Endothelial cell of umbilical vein (primary cell): ENCODE measurements at regions not wholly inside any gene's neighbourhood (a gene's known extent, or its start where the extent isn't known, plus 50 kb on each side); places are given as distances from the start of the nearest gene placed in this dataset.

Experiments used
- BruUV-seq: library from RNA; stranded (reverse); fragments of 400-500 nt; replicated peaks from 2 replicates; lab custom pipeline; 2021; lab: Mats Ljungman, UMichigan
- CTCF ChIA-PET: fragments of 300-600, 350-600 bp; sonication (Branson Sonifier 250); formaldehyde crosslinking; loops from one replicate; lab custom pipeline; 2021; ENCODE audit warnings: antibody characterized with exemption, inconsistent platforms; lab: Charles Lee
- POLR2A ChIA-PET: fragments of 300-600, 350-600 bp; sonication (Branson Sonifier 250); formaldehyde crosslinking; loops from one replicate; lab custom pipeline; 2021; ENCODE audit warnings: antibody characterized with exemption, inconsistent platforms; lab: Charles Lee
- DNase-seq: peaks from one replicate; pipeline ENCODE4 v3.0.0-alpha.2; 2011; ENCODE audit warnings: low read depth, low spot score
- FAIRE-seq: peaks from 2 replicates; lab custom pipeline; 2011; peaks lifted over from hg19 to GRCh38; lab: Jason Lieb, UNC
- H2AFZ ChIP-seq: 2 replicates; pipeline ENCODE4 v1.6.0; 2012; ENCODE audit warnings: low read depth, low read length, control low read depth, inconsistent platforms
- H3K27ac ChIP-seq: 2 replicates; pipeline ENCODE4 v1.5.1; 2011; ENCODE audit warnings: low read depth, mild to moderate bottlenecking, control low read depth, low read length, moderate library complexity; ENCODE audit not compliant: insufficient read depth
- H3K27me3 ChIP-seq, 2 experiments: 2 replicates each; pipeline versions ENCODE4 v1.6.0 to v1.6.1; 2011; ENCODE audit warnings: low read length in 2 of 2, mixed read lengths in 1 of 2; ENCODE audit not compliant: control insufficient read depth in 2 of 2, insufficient read depth in 2 of 2
- H3K36me3 ChIP-seq, 2 experiments: 2 replicates in 1 of 2; 3 replicates in 1 of 2; pipeline ENCODE4 v1.5.1; 2011; ENCODE audit warnings: low read length in 2 of 2, mild to moderate bottlenecking in 1 of 2, moderate library complexity in 1 of 2; ENCODE audit not compliant: control insufficient read depth in 2 of 2, insufficient read depth in 2 of 2; ENCODE audit errors: extremely low read depth in 1 of 2
- H3K4me1 ChIP-seq: 3 replicates; pipeline ENCODE4 v1.5.1; 2011; ENCODE audit warnings: mild to moderate bottlenecking, low read length; ENCODE audit not compliant: control insufficient read depth, insufficient read depth; ENCODE audit errors: extremely low read depth
- H3K4me2 ChIP-seq: 2 replicates; pipeline ENCODE4 v1.6.1; 2011; ENCODE audit warnings: low read length, control low read depth, mixed read lengths; ENCODE audit not compliant: insufficient read depth
- H3K4me3 ChIP-seq, 3 experiments: fragments of 200-600 bp in 1 of 3; sonication (generic), shearing (Covaris generic) in 1 of 3; replicated peaks in 1 of 3; 2 replicates each; pipeline ENCODE4 v1.5.1; 2011 to 2016; ENCODE audit warnings: control low read depth in 3 of 3, low read length in 3 of 3, mild to moderate bottlenecking in 2 of 3, inconsistent platforms in 1 of 3, low read depth in 1 of 3, moderate library complexity in 1 of 3; ENCODE audit not compliant: insufficient read depth in 1 of 3
- H3K79me2 ChIP-seq: 2 replicates; pipeline ENCODE4 v1.6.0; 2012; ENCODE audit warnings: low read length, inconsistent platforms; ENCODE audit not compliant: control insufficient read depth, insufficient read depth
- H3K9ac ChIP-seq: replicated peaks from 2 replicates; pipeline ENCODE3; 2011; ENCODE audit warnings: low read length, control low read depth; ENCODE audit not compliant: insufficient read depth; ENCODE audit errors: extremely low read depth
- H3K9me1 ChIP-seq: replicated peaks from 3 replicates; pipeline ENCODE4 v1.6.0; 2011; ENCODE audit warnings: mild to moderate bottlenecking, low read length; ENCODE audit not compliant: control insufficient read depth, insufficient read depth; ENCODE audit errors: extremely low read depth
- H3K9me3 ChIP-seq: replicated peaks from 2 replicates; pipeline ENCODE4 v1.5.1; 2012; ENCODE audit warnings: low read length, inconsistent platforms; ENCODE audit not compliant: control insufficient read depth, insufficient read depth
- H4K20me1 ChIP-seq: replicated peaks from 2 replicates; pipeline ENCODE3; 2011; ENCODE audit warnings: mild to moderate bottlenecking, low read length; ENCODE audit not compliant: control insufficient read depth, insufficient read depth; ENCODE audit errors: extremely low read depth
- CTCF ChIP-seq, 2 donors: IDR thresholded peaks; 1 replicate in 1 of 2; 2 replicates in 1 of 2; pipeline ENCODE4 v1.5.1; 2011; ENCODE audit warnings: low read length in 2 of 2, mild to moderate bottlenecking in 2 of 2, moderate library complexity in 2 of 2, control low read depth in 1 of 2, inconsistent platforms in 1 of 2, low read depth in 1 of 2; ENCODE audit not compliant: insufficient read depth in 1 of 2; ENCODE audit errors: extremely low read depth in 1 of 2
- EZH2 ChIP-seq: IDR thresholded peaks from 2 replicates; pipeline ENCODE4 v1.6.1; 2012; ENCODE audit warnings: borderline replicate concordance, low read depth, mild to moderate bottlenecking, moderate library complexity, low read length, inconsistent platforms; ENCODE audit not compliant: severe bottlenecking
- FOS ChIP-seq: IDR thresholded peaks from 2 replicates; pipeline ENCODE4 v1.6.1; 2011; ENCODE audit warnings: mild to moderate bottlenecking, low read length, moderate library complexity, borderline replicate concordance; ENCODE audit not compliant: insufficient read depth
- GATA2 ChIP-seq: IDR thresholded peaks from 2 replicates; pipeline ENCODE4 v1.7.0; 2011; ENCODE audit warnings: low read depth, mild to moderate bottlenecking, moderate library complexity, mixed read lengths, low read length; ENCODE audit not compliant: insufficient read length, insufficient read depth
- JUN ChIP-seq: IDR thresholded peaks from 2 replicates; pipeline ENCODE4 v1.6.1; 2011; ENCODE audit warnings: borderline replicate concordance, low read depth; ENCODE audit not compliant: insufficient read length, insufficient read depth
- MAX ChIP-seq: IDR thresholded peaks from 2 replicates; pipeline ENCODE4 v1.6.1; 2011; ENCODE audit not compliant: insufficient read depth, insufficient read length
- MYC ChIP-seq: IDR thresholded peaks from one replicate; pipeline ENCODE4 v1.6.1; 2011; ENCODE audit warnings: mild to moderate bottlenecking, low read depth, low read length
- POLR2A ChIP-seq: IDR thresholded peaks from 2 replicates; pipeline ENCODE4 v1.6.1; 2012; ENCODE audit warnings: low read depth, mild to moderate bottlenecking, control low read depth, low read length
- POLR2AphosphoS5 ChIP-seq: IDR thresholded peaks from 2 replicates; pipeline ENCODE4 v1.6.1; 2012; ENCODE audit warnings: low read depth, mild to moderate bottlenecking, control low read depth, low read length, moderate library complexity; ENCODE audit not compliant: insufficient read depth
- dilution Hi-C: fragments of 300-500 bp; cut with MboI; formaldehyde crosslinking; loops from one replicate; pipeline ENCODE4 v1.15.0; 2019; ENCODE audit warnings: low sequenced_read_pairs; ENCODE audit not compliant: extremely low pct_ligation_motif_present
- intact Hi-C: fragments of 100-400 bp; cut with micrococcal nuclease; formaldehyde crosslinking; loops from one replicate; pipeline ENCODE4 v1.10.0; 2022

- Histone ChIP-seq H2AFZ (no peak overlapping the region), H3K9me1 (no peaks in the 10 kb centered on the region), H3K4me2 (no peak overlapping the region), H3K4me1 (peaks cover 13% of the 10 kb centered on the region), H4K20me1 (no peaks in the 10 kb centered on the region), H3K27ac (no peak overlapping the region), H3K36me3 (no peaks in the 10 kb centered on the region), H3K79me2 (no peaks in the 10 kb centered on the region), H3K9ac (no peak overlapping the region), H3K4me3 (no peak overlapping the region), H3K9me3 (no peaks in the 10 kb centered on the region), H3K27me3 (no peaks in the 10 kb centered on the region)
- DNase-seq (peak; percentile 55), FAIRE-seq (no peak)
- no TSS peak for BruUV-seq
- intact Hi-C loops (no loop called here), dilution Hi-C loops (no loop called here)
- CTCF ChIA-PET, result interaction anchor here (0.8 kb wide), 1 partner anchor 10 kb away, joined by 3 read pairs; no protein-coding TSS in a partner anchor
- TF ChIP-seq GATA2 (no peak), CTCF (IDR thresholded peaks at IDR 0.05; ENCODE audit: extremely low read depth in 1 of 2, insufficient read depth in 1 of 2, low read depth in 1 of 2, low read length in 2 of 2) (no peak), POLR2AphosphoS5 (no peak), MYC (no peak), JUN (no peak), POLR2A (no peak), EZH2 (no peak), FOS (no peak), MAX (no peak)
- POLR2A ChIA-PET, result no interaction called here
Measured at GRCh38 chr4:155532373-155533085, 134.1 kb upstream of the GUCY1A1 start.
